GM18526 (cell line): ENCODE measurements at regions not wholly inside any gene's neighbourhood (a gene's known extent, or its start where the extent isn't known, plus 50 kb on each side); places are given as distances from the start of the nearest gene placed in this dataset.

Experiments used
- POLR2A ChIP-seq: IDR thresholded peaks from 3 replicates; pipeline ENCODE4 v1.6.1; 2011; ENCODE audit not compliant: insufficient read length; ENCODE audit errors: extremely low read depth

- TF ChIP-seq POLR2A: no peak
Measured at GRCh38 chr6:14372734-14373489, 255.3 kb downstream of the CD83 start.

- no peak for TF ChIP-seq POLR2A
Measured at GRCh38 chr6:14373648-14374437, 256.3 kb downstream of the CD83 start.

- no peak for TF ChIP-seq POLR2A
Measured at GRCh38 chr6:14375930-14376329, 258.4 kb downstream of the CD83 start.

GRCh38 chr6:14379568-14379967, 262.0 kb downstream of the CD83 start:
- no peak for TF ChIP-seq POLR2A

GRCh38 chr6:14380086-14380820, 262.7 kb downstream of the CD83 start:
- TF ChIP-seq POLR2A: no peak

GRCh38 chr6:14380901-14381828, 263.6 kb downstream of the CD83 start:
- TF ChIP-seq POLR2A: no peak

GRCh38 chr6:14381829-14382677, 264.5 kb downstream of the CD83 start:
- no peak for TF ChIP-seq POLR2A

- no peak for TF ChIP-seq POLR2A
Measured at GRCh38 chr6:14382678-14383236, 265.2 kb downstream of the CD83 start.

- TF ChIP-seq POLR2A: no peak
Measured at GRCh38 chr6:14383393-14384174, 266.0 kb downstream of the CD83 start.

- TF ChIP-seq POLR2A: no peak
Measured at GRCh38 chr6:14384175-14384949, 266.8 kb downstream of the CD83 start.

GRCh38 chr6:14386263-14386662, 268.7 kb downstream of the CD83 start:
- TF ChIP-seq POLR2A: no peak

- TF ChIP-seq POLR2A: no peak
Measured at GRCh38 chr6:14386668-14387067, 269.1 kb downstream of the CD83 start.
